ENCODE measurements at regions not wholly inside any gene's neighbourhood (a gene's known extent, or its start where the extent isn't known, plus 50 kb on each side); places are given as distances from the start of the nearest gene placed in this dataset.
"Not testable (repeated sequence)": the region's sequence is repeated elsewhere in the genome, so short reads cannot be mapped to it uniquely, and the experiment has no call there.

DNA sequence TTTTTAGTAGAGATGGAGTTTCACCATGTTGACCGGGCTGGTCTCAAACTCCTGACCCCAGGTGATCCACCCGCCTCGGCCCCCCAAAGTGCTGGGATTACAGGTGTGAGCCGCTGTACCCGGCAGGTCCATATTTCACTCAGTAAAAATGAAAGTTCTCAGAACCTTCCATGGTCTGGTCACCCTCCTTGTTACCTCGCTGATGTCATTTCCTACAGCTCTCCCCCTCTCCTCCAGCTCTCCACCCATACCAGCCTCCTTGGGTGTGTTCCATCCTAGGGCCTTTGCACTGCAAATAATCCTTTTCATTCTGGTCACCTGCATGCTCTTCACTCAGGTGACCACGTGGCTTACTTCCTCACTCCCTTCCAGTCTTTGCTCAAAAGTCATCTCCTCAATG lies 78.2 kb upstream of the TNFSF11 start:
- Histone ChIP-seq H3K9me3 (ENCODE audit: control insufficient read depth, insufficient read depth, low read length) (no peaks in the 10 kb centered on the region), H3K79me2 (ENCODE audit: control insufficient read depth, low read length) (no peaks in the 10 kb centered on the region), H3K36me3 (ENCODE audit: control insufficient read depth, low read length) (no peaks in the 10 kb centered on the region), H3K27ac (ENCODE audit: low read depth, low read length) (no peak overlapping the region), H3K4me1 (ENCODE audit: control insufficient read depth, low read length) (no peaks in the 10 kb centered on the region), H3K27me3 (ENCODE audit: control insufficient read depth, low read length) (peaks cover 19% of the 10 kb centered on the region), H4K20me1 (ENCODE audit: control insufficient read depth, insufficient read depth, low read depth, low read length) (no peaks in the 10 kb centered on the region), H3K4me2 (ENCODE audit: low read length) (no peak overlapping the region), H3K9me2 (replicated peaks; ENCODE audit: control insufficient read depth, low read length) (no peaks in the 10 kb centered on the region), H3K4me3 (ENCODE audit: low read length) (no peak overlapping the region), H3F3A (ENCODE audit: control insufficient read depth, insufficient read depth) (no peaks in the 10 kb centered on the region)
- TF ChIP-seq, protein P1, sequence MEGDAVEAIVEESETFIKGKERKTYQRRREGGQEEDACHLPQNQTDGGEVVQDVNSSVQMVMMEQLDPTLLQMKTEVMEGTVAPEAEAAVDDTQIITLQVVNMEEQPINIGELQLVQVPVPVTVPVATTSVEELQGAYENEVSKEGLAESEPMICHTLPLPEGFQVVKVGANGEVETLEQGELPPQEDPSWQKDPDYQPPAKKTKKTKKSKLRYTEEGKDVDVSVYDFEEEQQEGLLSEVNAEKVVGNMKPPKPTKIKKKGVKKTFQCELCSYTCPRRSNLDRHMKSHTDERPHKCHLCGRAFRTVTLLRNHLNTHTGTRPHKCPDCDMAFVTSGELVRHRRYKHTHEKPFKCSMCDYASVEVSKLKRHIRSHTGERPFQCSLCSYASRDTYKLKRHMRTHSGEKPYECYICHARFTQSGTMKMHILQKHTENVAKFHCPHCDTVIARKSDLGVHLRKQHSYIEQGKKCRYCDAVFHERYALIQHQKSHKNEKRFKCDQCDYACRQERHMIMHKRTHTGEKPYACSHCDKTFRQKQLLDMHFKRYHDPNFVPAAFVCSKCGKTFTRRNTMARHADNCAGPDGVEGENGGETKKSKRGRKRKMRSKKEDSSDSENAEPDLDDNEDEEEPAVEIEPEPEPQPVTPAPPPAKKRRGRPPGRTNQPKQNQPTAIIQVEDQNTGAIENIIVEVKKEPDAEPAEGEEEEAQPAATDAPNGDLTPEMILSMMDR (IDR thresholded peaks at IDR 0.05; ENCODE audit: low read depth, low read length, poor library complexity, severe bottlenecking) = no peak
- TF ChIP-seq EZH2phosphoT487 (IDR thresholded peaks at IDR 0.05; ENCODE audit: borderline replicate concordance, low read length) = no peak

DNA sequence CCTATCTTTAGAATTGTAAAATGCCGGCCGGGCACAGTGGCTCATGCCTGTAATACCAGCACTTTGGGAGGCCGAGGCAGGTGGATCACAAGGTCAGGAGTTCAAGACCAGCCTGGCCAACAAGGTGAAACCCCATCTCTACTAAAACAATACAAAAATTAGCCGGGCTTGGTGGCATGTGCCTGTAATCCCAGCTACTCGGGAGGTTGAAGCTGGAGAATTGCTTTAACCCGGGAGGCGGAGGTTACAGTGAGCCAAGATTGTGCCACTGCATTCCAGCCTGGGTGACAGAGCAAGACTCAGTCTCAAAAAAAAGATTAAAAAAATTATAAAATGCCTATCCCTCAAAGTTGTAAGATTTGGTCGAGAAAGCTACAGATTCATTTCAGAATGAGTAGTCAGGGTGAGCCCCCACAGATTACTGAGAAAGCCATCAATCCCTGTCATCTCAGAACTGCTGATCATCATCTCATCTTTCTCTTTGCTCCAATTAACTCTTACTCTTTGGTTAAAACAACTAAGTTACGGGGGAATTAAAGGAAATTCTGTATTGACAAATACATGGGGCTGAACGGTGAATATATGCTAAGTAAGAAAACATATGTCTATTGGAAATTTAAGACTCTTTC lies 76.9 kb upstream of the TNFSF11 start:
- H3K27me3 ChIP-seq (ENCODE audit: control insufficient read depth, low read length) = peaks cover 19% of the 10 kb centered on the region
- H3K4me2 ChIP-seq (ENCODE audit: low read length); H3K4me3 ChIP-seq (ENCODE audit: low read length); H3K27ac ChIP-seq (ENCODE audit: low read depth, low read length); H3K4me1 ChIP-seq (ENCODE audit: control insufficient read depth, low read length); H3K9me2 ChIP-seq (replicated peaks; ENCODE audit: control insufficient read depth, low read length); H3K36me3 ChIP-seq (ENCODE audit: control insufficient read depth, low read length); H3F3A ChIP-seq (ENCODE audit: control insufficient read depth, insufficient read depth); H4K20me1 ChIP-seq (ENCODE audit: control insufficient read depth, insufficient read depth, low read depth, low read length); H3K79me2 ChIP-seq (ENCODE audit: control insufficient read depth, low read length); H3K9me3 ChIP-seq (ENCODE audit: control insufficient read depth, insufficient read depth, low read length): not testable (repeated sequence)

DNA sequence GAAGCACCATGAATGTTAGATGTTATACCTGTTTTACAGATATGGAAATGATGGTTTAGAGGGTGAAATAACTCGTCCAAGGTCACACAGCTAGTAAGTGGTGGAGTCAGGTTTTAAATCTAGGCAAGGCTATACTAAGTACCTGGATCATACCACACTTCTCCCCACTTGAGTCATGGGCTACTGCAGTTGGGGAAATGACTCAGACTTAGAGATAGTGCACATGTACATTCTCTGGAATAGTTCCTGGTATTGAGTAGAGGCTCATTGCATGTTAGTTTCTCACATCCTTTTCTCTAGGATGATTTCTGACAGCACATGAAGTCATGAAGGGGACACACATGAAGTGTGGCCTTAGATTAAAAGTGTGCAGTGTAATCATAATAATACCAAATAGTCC lies 76.2 kb upstream of the TNFSF11 start:
- H3K9me3 ChIP-seq (ENCODE audit: control insufficient read depth, insufficient read depth, low read length) = no peaks in the 10 kb centered on the region
- H3K4me2 ChIP-seq (ENCODE audit: low read length) = no peak overlapping the region
- peaks cover 19% of the 10 kb centered on the region for H3K27me3 ChIP-seq (ENCODE audit: control insufficient read depth, low read length)
- H3K4me3 ChIP-seq (ENCODE audit: low read length) = no peak overlapping the region
- H4K20me1 ChIP-seq (ENCODE audit: control insufficient read depth, insufficient read depth, low read depth, low read length) = no peaks in the 10 kb centered on the region
- H3K4me1 ChIP-seq (ENCODE audit: control insufficient read depth, low read length) = no peaks in the 10 kb centered on the region
- no peak overlapping the region for H3K27ac ChIP-seq (ENCODE audit: low read depth, low read length)
- H3K36me3 ChIP-seq (ENCODE audit: control insufficient read depth, low read length) = no peaks in the 10 kb centered on the region
- H3F3A ChIP-seq (ENCODE audit: control insufficient read depth, insufficient read depth) = no peaks in the 10 kb centered on the region
- no peak for TF ChIP-seq EZH2phosphoT487 (IDR thresholded peaks at IDR 0.05; ENCODE audit: borderline replicate concordance, low read length)
- TF ChIP-seq, protein P1 (IDR thresholded peaks at IDR 0.05; ENCODE audit: low read depth, low read length, poor library complexity, severe bottlenecking) = no peak
- no peaks in the 10 kb centered on the region for H3K9me2 ChIP-seq (replicated peaks; ENCODE audit: control insufficient read depth, low read length)
- no peaks in the 10 kb centered on the region for H3K79me2 ChIP-seq (ENCODE audit: control insufficient read depth, low read length)

DNA sequence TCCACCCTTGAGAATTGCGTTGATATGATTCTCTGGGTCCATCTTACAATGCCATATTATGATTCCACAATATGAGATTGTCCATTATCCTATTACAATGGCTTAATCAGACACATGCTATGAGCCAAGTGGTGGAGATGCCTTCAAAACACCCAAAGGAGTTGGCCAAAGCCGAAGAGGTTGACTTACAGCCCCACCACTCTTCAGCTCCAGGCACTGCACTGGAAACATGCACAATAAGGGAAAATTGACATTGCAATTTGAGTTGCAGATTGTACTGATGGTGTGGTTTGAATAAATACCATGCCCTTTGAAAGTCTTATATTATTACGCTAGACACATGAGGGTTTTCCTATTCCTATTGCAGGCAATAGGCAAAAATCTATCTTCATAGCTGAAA lies 75.4 kb upstream of the TNFSF11 start:
- H3K27ac ChIP-seq (ENCODE audit: low read depth, low read length) = no peak overlapping the region
- H3K36me3 ChIP-seq (ENCODE audit: control insufficient read depth, low read length) = no peaks in the 10 kb centered on the region
- H3K4me3 ChIP-seq (ENCODE audit: low read length) = no peak overlapping the region
- H3K9me2 ChIP-seq (replicated peaks; ENCODE audit: control insufficient read depth, low read length) = no peaks in the 10 kb centered on the region
- H3K79me2 ChIP-seq (ENCODE audit: control insufficient read depth, low read length) = no peaks in the 10 kb centered on the region
- no peak overlapping the region for H3K4me2 ChIP-seq (ENCODE audit: low read length)
- no peaks in the 10 kb centered on the region for H3F3A ChIP-seq (ENCODE audit: control insufficient read depth, insufficient read depth)
- TF ChIP-seq EZH2phosphoT487 (IDR thresholded peaks at IDR 0.05; ENCODE audit: borderline replicate concordance, low read length) = no peak
- TF ChIP-seq, protein P1 (IDR thresholded peaks at IDR 0.05; ENCODE audit: low read depth, low read length, poor library complexity, severe bottlenecking) = no peak
- no peaks in the 10 kb centered on the region for H3K9me3 ChIP-seq (ENCODE audit: control insufficient read depth, insufficient read depth, low read length)
- H3K27me3 ChIP-seq (ENCODE audit: control insufficient read depth, low read length) = peaks cover 19% of the 10 kb centered on the region
- no peaks in the 10 kb centered on the region for H3K4me1 ChIP-seq (ENCODE audit: control insufficient read depth, low read length)
- no peaks in the 10 kb centered on the region for H4K20me1 ChIP-seq (ENCODE audit: control insufficient read depth, insufficient read depth, low read depth, low read length)
